Activated CD4-positive, alpha-beta T cell treated with anti-CD3 and anti-CD28 coated beads for 24 hours (primary cell): ENCODE measurements at regions not wholly inside any gene's neighbourhood (a gene's known extent, or its start where the extent isn't known, plus 50 kb on each side); places are given as distances from the start of the nearest gene placed in this dataset.

ENCODE experiments used
- DNase-seq, 2 donors: peaks; one replicate each; pipeline ENCODE4 v3.0.0-alpha.2; 2020; ENCODE audit warnings: low read depth in 2 of 2

DNA sequence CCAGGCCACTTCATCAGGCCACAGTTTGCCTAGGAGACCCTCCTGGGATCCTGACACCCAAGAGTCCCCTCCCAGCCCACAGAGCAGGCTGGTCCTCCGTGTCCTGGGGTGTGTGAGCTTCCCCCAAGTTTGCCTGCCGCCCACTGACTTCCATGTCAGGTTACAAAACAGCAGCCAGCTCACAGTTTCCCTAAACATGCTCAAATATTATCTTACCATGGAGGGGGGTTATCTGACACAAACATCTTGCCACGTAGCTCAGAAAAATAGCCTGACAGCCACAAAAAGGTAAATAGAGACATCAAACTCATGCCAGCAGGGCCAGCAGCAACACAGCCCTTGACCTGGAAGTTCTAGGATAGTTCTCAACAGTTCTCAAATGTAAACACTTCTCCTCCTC lies 346.5 kb downstream of the TNS1 start:
- no peak for DNase-seq

DNA sequence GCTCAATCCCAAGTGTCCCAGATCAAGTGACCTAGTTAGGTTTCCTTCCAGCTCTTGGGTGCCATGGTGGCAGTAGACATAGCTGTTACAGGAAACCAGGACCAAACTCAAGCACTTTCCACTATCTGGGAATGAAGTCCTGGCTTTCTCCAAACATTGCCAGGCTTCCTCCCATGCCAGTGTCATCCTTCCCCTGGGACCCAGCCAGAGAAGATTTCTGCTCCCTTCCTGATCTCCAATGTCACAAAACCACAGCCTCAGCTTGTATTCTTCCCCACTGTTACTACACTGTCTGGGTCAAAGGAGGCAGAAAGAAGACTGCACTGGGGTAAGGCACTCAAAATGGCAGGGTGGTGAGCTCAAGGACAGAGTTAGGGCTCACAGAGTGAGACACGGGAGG lies 347.1 kb downstream of the TNS1 start:
- DNase-seq = no peak

DNA sequence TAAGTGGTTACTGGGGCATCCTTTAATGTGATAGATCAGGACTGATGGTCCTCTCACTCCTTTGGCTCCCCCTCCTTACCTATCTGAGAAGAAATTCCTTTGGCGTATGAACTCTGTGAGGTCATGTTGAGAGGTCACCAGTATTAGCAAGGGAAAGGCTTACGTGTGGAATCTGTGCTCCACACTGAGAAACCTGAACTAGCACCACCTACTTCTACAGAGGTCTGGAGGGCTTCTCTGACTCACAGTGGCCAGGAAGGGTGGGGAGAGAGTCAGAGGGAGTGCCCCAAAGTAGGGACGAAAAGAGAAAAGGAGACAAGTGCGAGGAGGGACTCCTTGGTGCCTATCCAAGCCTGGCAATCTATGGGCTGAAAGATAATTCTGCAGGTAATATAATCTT lies 348.6 kb downstream of the TNS1 start:
- DNase-seq = no peak

DNA sequence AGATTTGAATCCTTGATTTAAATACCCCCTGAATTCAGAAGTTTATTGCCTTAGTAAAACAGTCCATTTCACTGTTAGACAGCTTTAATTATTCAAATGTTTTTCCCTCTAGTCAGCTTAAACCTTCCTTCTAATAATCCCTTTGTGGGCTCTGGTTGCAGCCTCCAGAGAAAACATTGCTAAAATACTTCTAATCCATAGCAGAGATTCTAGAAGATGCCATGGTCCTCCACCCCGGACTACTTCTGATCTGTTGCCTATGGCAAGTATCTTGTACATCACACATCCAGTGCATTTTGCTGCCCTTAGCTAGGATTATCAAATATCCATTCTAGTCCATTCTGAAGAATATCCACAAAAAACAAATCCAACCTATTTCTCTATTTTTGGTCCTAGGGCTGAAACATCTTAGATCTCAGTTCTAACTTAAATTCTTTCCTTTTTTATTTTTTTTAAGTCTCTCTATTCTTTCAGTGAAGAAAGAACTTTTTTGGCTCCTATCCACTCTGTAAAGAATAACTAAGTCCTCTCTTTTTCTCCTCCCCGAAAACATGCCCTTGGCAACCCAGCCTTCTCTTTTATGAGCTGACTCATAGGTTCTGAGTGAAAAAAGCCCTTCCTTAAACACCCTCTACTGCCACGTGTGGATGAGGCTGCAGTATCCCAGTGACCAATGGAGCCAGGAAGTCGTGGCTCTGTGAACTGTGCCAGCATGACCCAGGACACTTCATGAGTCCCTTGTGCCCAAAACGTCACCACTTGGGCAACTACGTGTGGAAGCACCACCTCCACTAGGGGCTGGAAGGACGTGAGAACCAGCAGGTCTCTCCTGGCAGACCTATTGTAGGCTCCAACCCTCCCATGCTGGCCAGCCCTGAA lies 349.8 kb downstream of the TNS1 start:
- DNase-seq = no peak

DNA sequence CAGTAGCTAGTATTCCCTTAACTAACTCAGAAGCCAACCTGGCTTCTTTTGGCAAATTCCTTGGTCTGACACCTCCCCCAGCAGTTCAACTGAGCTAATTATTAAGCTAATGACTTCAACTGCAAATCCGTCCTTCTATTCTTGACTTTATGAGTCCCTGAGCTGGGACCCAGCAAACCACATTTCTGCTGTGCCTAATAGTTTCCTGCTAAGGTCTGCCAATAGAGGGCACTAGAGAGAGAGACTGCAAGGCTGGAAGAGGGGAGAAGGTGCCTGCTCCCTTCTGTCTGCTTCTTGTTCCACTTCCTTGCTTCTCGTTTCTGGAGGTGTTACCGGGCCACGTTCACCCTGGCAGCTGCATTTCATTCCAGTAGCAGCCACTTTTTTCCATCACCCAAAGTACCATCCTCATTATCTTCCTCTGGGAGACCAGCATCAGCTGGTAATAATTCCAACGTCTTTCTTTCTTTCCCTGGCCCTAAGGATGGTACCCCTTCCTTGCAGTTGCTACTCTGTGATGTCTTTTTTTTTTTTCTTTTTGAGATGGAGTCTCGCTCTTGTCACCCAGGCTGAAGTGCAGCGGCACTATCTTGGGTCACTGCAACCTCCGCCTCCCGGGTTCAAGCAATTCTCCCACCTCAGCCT lies 352.0 kb downstream of the TNS1 start:
- peak in 1 of 2 donors; percentile 4 for DNase-seq

DNA sequence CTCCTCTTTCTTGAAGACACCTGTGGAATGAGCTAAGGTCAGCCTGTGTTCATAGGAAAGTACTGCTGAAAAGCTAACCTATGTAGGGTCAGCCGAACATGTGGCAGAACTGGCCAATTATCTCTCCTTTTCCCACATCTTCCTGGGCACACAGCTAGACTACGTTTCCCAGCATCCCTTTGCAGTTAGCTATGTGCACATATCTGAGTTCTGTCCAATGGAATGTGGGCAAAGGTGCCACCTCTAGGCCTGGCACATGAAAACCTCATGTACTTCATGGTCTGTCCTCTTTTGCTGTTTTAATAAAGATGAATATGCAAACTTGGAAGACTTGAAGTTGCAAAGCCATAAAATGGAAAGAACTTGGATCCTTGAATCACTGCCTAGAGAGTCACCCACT lies 352.6 kb downstream of the TNS1 start:
- DNase-seq = no peak

DNA sequence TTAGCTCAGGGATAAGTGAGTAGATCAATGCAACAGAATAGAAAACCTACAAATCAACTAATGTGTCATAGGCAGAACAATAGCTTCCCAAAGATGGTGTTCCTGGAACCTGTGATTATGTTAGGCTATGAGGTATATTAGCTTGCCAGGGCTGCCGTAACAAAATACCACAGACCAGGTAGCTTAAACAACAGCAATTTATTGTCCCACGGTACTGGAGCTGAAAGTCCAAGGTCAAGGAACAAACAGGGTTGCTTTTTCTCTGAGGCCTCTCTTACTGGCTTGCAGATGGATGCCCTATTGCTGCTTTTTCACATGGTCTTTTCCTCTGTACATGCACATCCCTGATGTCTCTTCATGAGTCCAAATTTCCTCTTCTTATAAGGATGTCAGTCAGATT lies 354.9 kb downstream of the TNS1 start:
- DNase-seq = no peak

DNA sequence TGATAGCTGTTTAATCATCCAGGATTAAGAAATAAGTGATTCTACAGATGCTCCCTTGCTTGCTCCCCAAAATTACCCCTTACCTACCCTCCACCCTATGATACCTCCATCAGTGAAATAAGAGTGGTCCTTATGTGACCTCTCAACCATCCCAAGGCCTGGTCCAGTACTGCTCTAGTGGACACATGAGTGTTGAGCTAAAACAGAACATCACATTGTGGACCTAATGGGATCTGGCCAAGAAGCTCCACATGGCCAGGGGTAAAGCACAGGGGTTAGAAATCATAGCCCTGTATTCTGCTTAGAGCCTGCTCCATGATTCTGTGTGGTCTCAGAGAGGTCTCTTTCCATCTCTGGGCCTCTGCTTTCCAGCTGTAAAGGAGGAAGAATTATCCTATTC lies 355.6 kb downstream of the TNS1 start:
- DNase-seq = no peak

DNA sequence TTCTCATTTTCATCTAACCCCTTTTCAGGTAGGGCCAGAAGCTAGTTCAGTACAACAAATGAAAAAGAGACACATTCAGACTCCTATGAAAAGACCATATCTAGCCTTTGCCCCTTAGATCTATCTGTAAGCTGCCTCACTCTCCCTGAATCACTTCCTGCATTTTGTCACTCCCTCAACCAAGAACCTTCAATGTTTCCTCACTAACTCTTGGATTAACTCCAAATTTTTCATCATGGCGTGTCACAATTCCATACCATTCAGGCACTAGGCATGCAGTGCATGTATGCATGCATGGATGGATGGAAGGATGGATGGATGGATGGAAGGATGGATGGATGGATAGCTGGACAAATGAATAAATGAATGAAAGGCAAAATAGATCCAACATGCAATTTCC lies 356.9 kb downstream of the TNS1 start:
- no peak for DNase-seq

DNA sequence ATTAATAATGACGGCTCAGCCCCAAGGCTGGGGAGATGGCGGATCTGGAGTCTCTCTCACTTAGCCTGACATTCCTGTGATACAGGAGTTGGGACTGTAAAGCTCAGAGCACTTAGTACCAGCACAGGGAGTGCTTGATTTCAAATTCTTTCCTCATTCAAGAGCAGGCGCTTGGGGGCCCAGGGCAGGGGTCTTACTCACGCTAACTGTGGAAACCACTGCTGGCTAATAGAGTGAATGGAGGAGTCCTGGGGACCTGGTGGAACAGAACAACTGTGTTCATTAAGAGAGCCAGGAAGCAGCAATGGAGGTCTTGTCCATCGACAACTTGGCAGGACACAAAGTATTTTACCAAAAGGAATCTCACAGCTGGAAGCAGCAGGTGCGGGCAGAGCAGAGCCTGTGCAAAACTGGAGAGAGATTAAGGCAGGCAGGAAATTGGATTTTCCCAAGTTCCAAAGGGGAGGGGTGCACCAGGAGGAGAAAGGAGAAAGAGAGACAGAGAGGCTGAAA lies 358.9 kb downstream of the TNS1 start:
- no peak for DNase-seq

DNA sequence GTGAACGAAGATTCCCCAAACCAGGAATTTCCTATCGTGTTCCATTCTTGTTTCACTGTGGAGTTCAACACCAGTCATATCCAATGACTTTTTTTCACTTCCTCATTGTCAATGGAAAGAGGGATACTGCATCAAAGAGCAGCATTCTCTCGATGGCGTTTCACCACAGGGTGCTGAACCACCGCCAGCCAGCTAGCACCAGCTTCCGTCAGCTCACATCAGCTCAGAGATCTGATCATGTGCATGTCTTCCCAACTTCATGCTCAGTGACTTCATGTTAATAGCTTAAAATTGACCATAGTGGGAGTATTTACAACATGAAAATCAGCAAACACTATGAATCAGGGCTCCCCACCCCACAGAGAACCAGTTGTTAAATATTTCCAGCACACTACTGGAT lies 359.9 kb downstream of the TNS1 start:
- no peak for DNase-seq

DNA sequence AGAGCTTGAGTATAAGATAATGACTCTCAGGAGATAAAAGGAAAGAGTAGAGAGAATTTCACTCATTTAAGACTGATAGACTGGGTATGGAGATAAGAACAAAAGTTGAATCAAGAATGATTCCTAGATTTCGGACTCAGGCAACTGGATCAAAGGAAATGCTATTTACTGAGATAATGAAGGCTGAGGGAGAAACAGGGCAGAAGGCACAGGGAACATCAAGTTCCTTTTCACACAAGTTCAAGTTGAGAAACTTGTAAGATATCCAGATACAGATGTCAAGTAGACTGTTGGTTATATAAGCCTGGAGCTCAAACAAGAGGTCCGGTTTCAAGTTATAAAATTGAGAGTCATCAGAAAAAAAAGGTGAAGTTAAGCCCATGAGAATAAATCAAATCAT lies 360.8 kb downstream of the TNS1 start:
- no peak for DNase-seq

DNA sequence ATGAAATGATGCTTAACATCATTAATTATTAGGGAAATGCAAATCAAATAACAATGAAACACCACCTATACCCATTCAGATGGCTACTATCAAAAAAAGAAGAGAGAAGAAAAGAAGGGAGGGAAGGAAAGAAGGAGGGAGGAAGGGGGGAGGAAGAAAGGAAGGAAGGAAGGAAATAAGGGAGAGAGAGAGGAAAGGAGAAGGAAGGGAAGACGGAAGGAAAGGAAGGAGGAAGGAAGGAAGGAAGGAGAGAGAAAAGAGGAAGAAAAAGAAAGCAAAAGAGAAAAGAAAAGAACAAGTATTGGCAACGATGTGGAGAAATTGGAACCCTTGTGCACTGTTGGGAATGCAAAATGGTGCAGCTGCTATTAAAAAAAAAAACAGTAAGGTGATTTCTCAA lies 363.3 kb downstream of the TNS1 start:
- no peak for DNase-seq

DNA sequence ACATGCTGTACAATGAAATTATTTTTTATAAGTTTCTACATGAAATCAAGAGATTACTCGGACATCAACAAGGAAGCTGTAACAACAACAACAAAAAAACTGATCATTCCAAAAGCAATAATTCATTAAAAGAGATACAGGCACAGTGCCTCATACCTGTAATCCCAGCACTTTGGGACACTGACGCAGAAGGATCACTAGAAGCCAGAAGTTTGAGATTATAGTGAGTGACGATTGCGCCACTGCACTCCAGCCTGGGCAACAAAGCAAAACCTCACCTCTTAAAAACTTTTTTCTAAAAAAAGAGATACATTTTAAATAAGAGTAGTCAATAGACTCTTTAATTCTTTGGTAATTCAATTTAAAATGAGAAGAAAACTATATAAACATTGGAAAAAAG lies 364.3 kb downstream of the TNS1 start:
- no peak for DNase-seq

DNA sequence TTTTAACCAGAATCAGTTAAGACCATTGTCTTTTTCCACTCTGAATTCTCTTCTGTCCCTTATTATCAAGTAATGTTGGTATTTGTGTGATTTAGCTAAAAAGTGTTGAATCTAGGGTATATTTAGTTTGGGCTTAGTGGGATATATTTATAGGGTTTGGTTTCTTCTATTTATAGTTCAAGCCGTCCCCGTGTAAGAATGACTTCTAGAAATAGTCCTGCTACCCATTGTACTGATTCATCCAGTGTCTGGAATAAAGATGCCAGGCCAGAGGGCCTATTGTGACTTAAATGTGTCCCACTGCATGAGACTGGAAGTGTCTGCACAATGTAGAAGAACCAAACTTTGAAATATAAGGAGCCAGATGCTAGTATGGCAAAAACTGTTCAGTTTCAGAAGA lies 364.8 kb downstream of the TNS1 start:
- no peak for DNase-seq

DNA sequence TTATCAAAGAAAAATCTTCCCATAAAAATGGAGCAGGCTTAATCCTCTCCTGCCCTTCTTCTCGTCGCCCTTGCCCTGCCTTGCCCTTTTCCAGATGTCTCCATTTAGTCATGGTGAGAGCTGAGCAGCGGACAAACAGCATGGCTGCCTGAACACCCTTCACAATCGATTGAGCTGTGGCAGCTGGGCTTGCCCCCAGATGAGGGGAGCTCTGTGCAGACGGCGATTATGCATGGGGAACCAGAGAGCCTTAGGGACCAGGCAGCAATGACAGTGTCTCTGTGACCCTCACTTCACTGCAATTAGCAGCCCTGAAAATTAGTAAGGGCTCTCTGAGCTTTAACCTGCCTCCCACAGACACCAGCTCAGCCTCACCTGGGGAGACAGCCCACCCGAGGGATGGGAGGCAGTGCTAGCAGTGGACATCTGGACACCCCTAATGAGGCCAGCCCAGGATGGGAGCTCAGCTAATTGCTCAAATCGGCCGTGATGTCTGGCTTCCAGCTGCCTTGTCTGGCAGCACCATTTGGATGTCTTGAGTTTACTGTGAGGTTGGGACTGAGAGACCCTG lies 365.7 kb downstream of the TNS1 start:
- no peak for DNase-seq

DNA sequence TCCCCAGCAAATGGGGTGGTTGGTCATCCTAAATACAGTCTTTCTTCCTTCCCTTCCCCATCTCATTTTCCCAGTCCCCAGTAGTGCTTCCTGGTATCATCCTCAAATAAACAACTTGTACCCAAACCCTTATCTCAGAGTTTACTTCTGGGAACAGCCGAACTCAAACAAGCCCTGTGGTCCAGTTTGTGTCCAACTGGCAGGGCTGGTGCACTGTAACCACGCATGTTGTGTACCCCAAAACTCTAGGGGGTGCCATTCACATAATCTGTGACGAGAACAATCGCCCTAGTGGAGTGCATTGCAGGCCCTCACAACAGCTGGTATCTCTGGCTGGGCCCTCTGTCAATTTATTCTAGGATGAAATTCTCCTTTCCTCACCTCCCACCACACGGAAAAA lies 366.2 kb downstream of the TNS1 start:
- no peak for DNase-seq

DNA sequence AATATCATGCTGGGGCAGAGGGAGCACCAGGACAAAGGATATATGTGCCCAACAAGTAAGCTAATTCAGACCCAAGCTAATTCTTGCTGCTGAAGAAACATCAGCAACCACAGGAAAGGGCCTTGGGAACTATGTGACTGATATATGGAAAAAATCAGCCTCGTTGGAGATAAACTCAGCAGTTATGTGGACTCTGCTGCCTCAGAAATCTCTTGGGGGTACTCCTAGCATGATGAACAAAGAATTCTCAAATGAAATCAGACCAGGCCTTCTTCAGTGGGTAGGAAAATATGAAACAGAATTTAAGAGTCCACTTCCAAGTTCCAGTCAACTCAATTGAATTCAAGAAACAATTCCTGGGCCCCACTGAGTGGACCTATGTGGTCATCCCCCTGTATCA lies 367.9 kb downstream of the TNS1 start:
- DNase-seq = no peak

DNA sequence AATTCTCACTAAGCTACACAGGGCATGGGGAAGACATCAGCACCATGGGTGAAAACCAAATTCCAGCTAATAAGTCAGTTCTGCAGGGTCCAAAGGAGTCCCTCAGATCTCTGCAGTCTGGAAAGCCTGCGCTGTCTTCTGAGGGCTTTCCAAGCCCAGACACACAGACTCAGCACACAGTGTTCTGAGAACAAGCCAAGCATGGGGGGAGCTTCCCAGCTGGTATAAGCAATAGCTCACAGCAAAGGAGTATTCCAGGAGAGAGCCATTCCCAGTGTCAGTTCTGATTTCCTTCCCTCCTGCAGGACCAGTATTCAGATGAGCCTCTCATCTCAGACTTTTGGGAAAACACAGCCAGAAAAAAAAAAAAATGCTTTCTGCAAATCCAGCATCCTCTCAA lies 370.8 kb downstream of the TNS1 start:
- DNase-seq = no peak

DNA sequence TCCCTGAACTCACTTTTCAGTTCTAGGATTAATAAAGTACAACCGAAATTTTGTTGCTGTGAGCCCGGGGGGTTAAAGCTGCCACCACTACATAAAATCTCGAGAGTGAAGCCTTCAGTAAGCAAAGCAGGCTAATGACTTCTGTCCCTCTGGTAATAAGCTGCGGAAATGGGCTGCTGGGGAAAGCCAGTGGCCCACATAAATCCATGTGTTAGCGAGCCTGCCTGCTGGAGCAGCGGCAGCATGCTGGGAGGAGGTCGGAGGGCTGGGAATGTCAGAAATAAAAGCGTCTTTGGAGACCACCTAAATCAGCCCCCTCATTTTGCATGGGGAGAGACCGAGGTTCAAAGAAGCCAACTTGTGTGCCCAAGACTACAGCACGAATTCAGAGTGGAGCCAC lies 371.7 kb downstream of the TNS1 start:
- no peak for DNase-seq

DNA sequence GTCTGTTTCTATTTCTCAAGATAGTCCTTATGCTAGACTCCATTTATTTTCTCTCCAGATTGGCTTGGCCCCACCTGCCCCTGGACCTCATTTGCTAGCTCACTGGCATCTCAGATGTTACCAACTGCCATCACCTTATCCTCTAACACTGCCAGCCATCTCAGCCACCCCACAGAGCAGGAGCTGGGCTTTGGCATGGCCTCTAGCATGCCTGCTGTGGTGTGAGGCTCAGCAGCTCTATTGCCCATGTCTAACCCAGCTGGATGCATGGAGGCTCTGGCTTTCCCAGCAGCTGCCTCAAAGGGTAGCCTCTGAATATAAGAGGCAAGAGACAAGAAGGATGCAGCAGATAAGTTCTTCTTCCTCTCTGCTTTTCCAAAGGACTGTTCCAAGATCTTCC lies 373.4 kb downstream of the TNS1 start:
- DNase-seq = no peak

DNA sequence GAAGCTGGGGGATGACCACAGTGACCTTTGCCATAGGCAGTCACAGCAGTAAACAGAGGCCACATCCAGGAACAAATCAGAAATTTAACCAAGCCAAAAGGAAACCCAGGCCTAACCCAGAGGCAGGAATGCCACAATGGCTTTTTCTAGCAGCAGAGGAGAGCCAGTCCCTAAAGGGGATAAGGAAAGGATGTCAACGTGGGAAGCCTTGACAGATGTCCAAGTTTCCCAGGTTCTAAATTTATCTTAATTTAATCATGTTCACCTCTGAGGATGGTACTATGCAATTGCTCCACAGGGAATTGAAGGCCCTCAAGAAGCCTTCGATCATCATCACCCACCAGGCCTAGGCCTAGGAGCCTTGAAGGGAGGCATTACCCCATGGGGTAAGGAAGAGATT lies 374.7 kb downstream of the TNS1 start:
- no peak for DNase-seq

DNA sequence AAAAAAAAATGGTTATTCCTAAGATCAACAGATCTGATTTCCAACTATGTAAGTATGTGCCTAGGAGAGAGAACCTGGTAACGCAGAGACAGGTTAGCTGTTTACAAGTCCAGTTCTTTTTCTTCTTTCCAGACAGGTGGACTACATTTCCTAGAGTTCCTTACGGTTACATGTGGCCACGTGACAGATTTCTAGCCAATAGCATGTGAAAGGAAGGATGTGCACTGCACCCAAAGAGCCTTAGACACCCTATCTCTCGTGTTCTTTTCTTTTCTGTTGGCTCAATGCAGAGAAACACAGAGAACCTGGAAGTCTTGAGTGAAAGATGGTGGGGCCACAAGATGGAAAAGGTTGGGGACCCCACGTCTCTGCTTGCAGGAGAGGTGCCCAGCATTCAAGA lies 375.9 kb downstream of the TNS1 start:
- DNase-seq = no peak
